LHCN-M2 (cell line): ENCODE measurements at regions not wholly inside any gene's neighbourhood (a gene's known extent, or its start where the extent isn't known, plus 50 kb on each side); places are given as distances from the start of the nearest gene placed in this dataset.

Experiments
- DNase-seq: peaks from one replicate; pipeline ENCODE4 v3.0.0-alpha.2; 2012; ENCODE audit warnings: low read depth

GRCh38 chr2:60321816-60322215, 231.6 kb downstream of the BCL11A start:
- DNase-seq = no peak

- DNase-seq = no peak
Observed at GRCh38 chr2:60320724-60321123, 232.7 kb downstream of the BCL11A start.

GRCh38 chr2:60319031-60319547, 234.4 kb downstream of the BCL11A start:
- no peak for DNase-seq

GRCh38 chr2:60318544-60318943, 234.9 kb downstream of the BCL11A start:
- no peak for DNase-seq

- DNase-seq = no peak
Observed at GRCh38 chr2:60317844-60318243, 235.6 kb downstream of the BCL11A start.

GRCh38 chr2:60317034-60317386, 236.4 kb downstream of the BCL11A start:
- no peak for DNase-seq

- DNase-seq = no peak
Observed at GRCh38 chr2:60316381-60317033, 236.9 kb downstream of the BCL11A start.

GRCh38 chr2:60313470-60314172, 239.8 kb downstream of the BCL11A start:
- DNase-seq = no peak

GRCh38 chr2:60312618-60313017, 240.8 kb downstream of the BCL11A start:
- DNase-seq = no peak

- no peak for DNase-seq
Observed at GRCh38 chr2:60311524-60311923, 241.9 kb downstream of the BCL11A start.

GRCh38 chr2:60309941-60310660, 243.4 kb downstream of the BCL11A start:
- no peak for DNase-seq

GRCh38 chr2:60309336-60309735, 244.1 kb downstream of the BCL11A start:
- DNase-seq = no peak

- no peak for DNase-seq
Observed at GRCh38 chr2:60306267-60306861, 247.1 kb downstream of the BCL11A start.

- no peak for DNase-seq
Observed at GRCh38 chr2:60303680-60304079, 249.8 kb downstream of the BCL11A start.

- no peak for DNase-seq
Observed at GRCh38 chr2:60302377-60303126, 250.9 kb downstream of the BCL11A start.

- DNase-seq = no peak
Observed at GRCh38 chr2:60301726-60302125, 251.7 kb downstream of the BCL11A start.

- DNase-seq = no peak
Observed at GRCh38 chr2:60299179-60299578, 254.3 kb downstream of the BCL11A start.

GRCh38 chr2:60298006-60298696, 255.3 kb downstream of the BCL11A start:
- no peak for DNase-seq

- DNase-seq = no peak
Observed at GRCh38 chr2:60297296-60298005, 256.0 kb downstream of the BCL11A start.
